HepG2 (cell line): ENCODE measurements at regions not wholly inside any gene's neighbourhood (a gene's known extent, or its start where the extent isn't known, plus 50 kb on each side); places are given as distances from the start of the nearest gene placed in this dataset.

Experiments used
- ATAC-seq: fragments of 200-7000 bp; cut with Tn5 transposase; 3 replicates; pipeline ENCODE4 v1.9.1; 2020; ENCODE audit warnings: mild to moderate bottlenecking, moderate library complexity
- BruUV-seq: library from RNA; stranded (reverse); fragments of 400-500 nt; replicated peaks from 2 replicates; lab custom pipeline; 2021; lab: Mats Ljungman, UMichigan
- CTCF ChIA-PET: fragments of 300-600 bp; formaldehyde crosslinking; extraction: SDS; loops from one replicate; lab custom pipeline; 2021; ENCODE audit warnings: low total read pairs, inconsistent platforms, low intra/inter-chr PET ratio; lab: Yijun Ruan, JAX
- POLR2A ChIA-PET: fragments of 350-600 bp; sonication (Branson Sonifier 250); formaldehyde crosslinking; loops from one replicate; lab custom pipeline; 2020; ENCODE audit warnings: antibody characterized with exemption, inconsistent platforms; lab: Yijun Ruan, JAX
- DNase-seq: peaks from one replicate; pipeline ENCODE4 v3.0.0-alpha.2; 2015; ENCODE audit warnings: low spot score
- FAIRE-seq: peaks from 3 replicates; lab custom pipeline; 2011; peaks lifted over from hg19 to GRCh38; lab: Jason Lieb, UNC
- H2AFZ ChIP-seq: one replicate; pipeline ENCODE4 v1.6.1; 2011; ENCODE audit warnings: low read length, inconsistent platforms
- H3K27ac ChIP-seq: fragments of 300-600 bp; 3 replicates; pipeline ENCODE4 v1.8.0; 2011; ENCODE audit warnings: mixed run types, mild to moderate bottlenecking, mixed read lengths, low read length, inconsistent platforms; ENCODE audit not compliant: insufficient read depth; ENCODE audit errors: extremely low read length
- H3K27me3 ChIP-seq, 2 experiments: fragments of 200-600 bp in 1 of 2; 2 replicates in 1 of 2; 3 replicates in 1 of 2; pipeline versions ENCODE4 v1.6.0 to v1.8.0; 2011; ENCODE audit warnings: low read length in 2 of 2, mild to moderate bottlenecking in 2 of 2, moderate library complexity in 2 of 2, inconsistent platforms in 1 of 2; ENCODE audit not compliant: insufficient read depth in 2 of 2, control insufficient read depth in 1 of 2
- H3K36me3 ChIP-seq, 2 experiments: fragments of 200-600 bp in 1 of 2; replicated peaks in 1 of 2; 2 replicates in 1 of 2; 3 replicates in 1 of 2; pipeline versions ENCODE4 v1.5.1 to v1.8.0; 2011; ENCODE audit warnings: low read length in 2 of 2, inconsistent platforms in 1 of 2; ENCODE audit not compliant: insufficient read depth in 2 of 2, control insufficient read depth in 1 of 2
- H3K4me1 ChIP-seq: 2 replicates; pipeline ENCODE4 v1.5.1; 2012; ENCODE audit warnings: low read length, inconsistent platforms; ENCODE audit not compliant: insufficient read depth
- H3K4me2 ChIP-seq: 2 replicates; pipeline ENCODE4 v1.6.0; 2011; ENCODE audit warnings: low read depth, low read length, inconsistent platforms
- H3K4me3 ChIP-seq, 3 experiments: fragments of 200-600 bp in 1 of 3; sonication (generic), shearing (Covaris generic) in 1 of 3; replicated peaks in 1 of 3; 2 replicates each; pipeline ENCODE4 v1.5.1; 2011 to 2016; ENCODE audit warnings: low read length in 3 of 3, inconsistent platforms in 2 of 3, low read depth in 2 of 3, mild to moderate bottlenecking in 2 of 3, control low read depth in 1 of 3, mixed read lengths in 1 of 3; ENCODE audit not compliant: insufficient read depth in 1 of 3
- H3K79me2 ChIP-seq: one replicate; pipeline ENCODE4 v1.6.1; 2011; ENCODE audit warnings: low read length, inconsistent platforms; ENCODE audit not compliant: insufficient read depth
- H3K9ac ChIP-seq: 2 replicates; pipeline ENCODE4 v1.6.0; 2011; ENCODE audit warnings: mild to moderate bottlenecking, low read depth, low read length, inconsistent platforms; ENCODE audit not compliant: insufficient read depth
- H3K9me3 ChIP-seq: 2 replicates; pipeline ENCODE4 v1.5.1; 2012; ENCODE audit warnings: mild to moderate bottlenecking, low read length
- H4K20me1 ChIP-seq: 2 replicates; pipeline ENCODE4 v1.6.0; 2011; ENCODE audit warnings: inconsistent platforms, mild to moderate bottlenecking, low read length, moderate library complexity; ENCODE audit not compliant: insufficient read depth
- BATF2 ChIP-seq: sonication (generic); formaldehyde crosslinking; IDR thresholded peaks from 2 replicates; pipeline ENCODE4 v1.8.0; 2022; ENCODE audit warnings: mild to moderate bottlenecking, missing genetic modification reagents, moderate library complexity
- CBX2 ChIP-seq, 2 experiments: fragments of 200-600 bp in 1 of 2; sonication (generic); formaldehyde crosslinking in 1 of 2; IDR thresholded peaks; 2 replicates each; pipeline versions ENCODE4 v1.7.0 to v1.8.1; 2018 to 2022; ENCODE audit warnings: low read depth in 2 of 2, low read length in 1 of 2, mild to moderate bottlenecking in 1 of 2, missing genetic modification reagents in 1 of 2
- CSRNP1 ChIP-seq: sonication (generic); formaldehyde crosslinking; IDR thresholded peaks from 2 replicates; pipeline ENCODE4 v1.8.1; 2023; ENCODE audit warnings: mild to moderate bottlenecking, missing genetic modification reagents
- IRF2 ChIP-seq: IDR thresholded peaks from 2 replicates; pipeline ENCODE4 v1.6.1; 2018; ENCODE audit warnings: missing genetic modification reagents, missing compliant biosample characterization
- JUN ChIP-seq: sonication (generic); formaldehyde crosslinking; IDR thresholded peaks from 2 replicates; pipeline ENCODE4 v1.4.0; 2020; ENCODE audit warnings: mild to moderate bottlenecking, missing genetic modification reagents
- KMT2A ChIP-seq: sonication (generic); formaldehyde crosslinking; IDR thresholded peaks from 2 replicates; pipeline ENCODE4 v1.4.0; 2020; ENCODE audit warnings: missing genetic modification reagents
- MNT ChIP-seq: fragments of 450-650 bp; IDR thresholded peaks from 2 replicates; pipeline ENCODE4 v1.6.1; 2016
- NONO ChIP-seq, 2 experiments: fragments of 450-650 bp in 1 of 2; sonication (generic) in 1 of 2; formaldehyde crosslinking in 1 of 2; IDR thresholded peaks in 1 of 2; conservative IDR thresholded peaks in 1 of 2; 2 replicates each; pipeline versions ENCODE4 v1.6.1 to v1.8.0; 2017 to 2022; ENCODE audit warnings: mild to moderate bottlenecking in 1 of 2, missing genetic modification reagents in 1 of 2, moderate library complexity in 1 of 2
- RFXAP ChIP-seq: sonication (generic); formaldehyde crosslinking; IDR thresholded peaks from 2 replicates; pipeline ENCODE4 v1.4.0; 2020; ENCODE audit warnings: missing genetic modification reagents, borderline replicate concordance
- SP140L ChIP-seq: sonication (generic); formaldehyde crosslinking; IDR thresholded peaks from 2 replicates; pipeline ENCODE4 v1.4.0; 2020; ENCODE audit warnings: missing genetic modification reagents, borderline replicate concordance
- ZNF30 ChIP-seq: sonication (generic); formaldehyde crosslinking; IDR thresholded peaks from 2 replicates; pipeline ENCODE4 v1.5.0; 2020; ENCODE audit warnings: mild to moderate bottlenecking, missing genetic modification reagents
- ZNF569 ChIP-seq: sonication (generic); formaldehyde crosslinking; IDR thresholded peaks from 2 replicates; pipeline ENCODE4 v1.5.0; 2020; ENCODE audit warnings: mild to moderate bottlenecking, missing genetic modification reagents, moderate library complexity, borderline replicate concordance
- ZNF7 ChIP-seq: IDR thresholded peaks from 2 replicates; pipeline ENCODE4 v1.6.1; 2016; ENCODE audit warnings: missing biosample characterization, missing genetic modification reagents
- WGBS: methylation state at CpG from one replicate; pipeline ENCODE4 v1.1.6; 2017; ENCODE audit warnings: low lambda C conversion rate; 5-methylcytosine and 5-hydroxymethylcytosine counted together
- in situ Hi-C: cut with HindIII; loops from 2 replicates; pipeline ENCODE4 v1.10.0; 2017; ENCODE audit warnings: low pct_unique_long_range_greater_than_20kb; ENCODE audit not compliant: extremely low pct_ligation_motif_present
- intact Hi-C: fragments of 100-400 bp; cut with micrococcal nuclease; formaldehyde crosslinking; loops from one replicate; pipeline ENCODE4 v1.10.0; 2022; ENCODE audit not compliant: unreplicated experiment

- no peak for TF ChIP-seq SP140L
- no peak for TF ChIP-seq BATF2 (CRISPR knock-in tag)
- TF ChIP-seq ZNF569 (CRISPR knock-in tag) = no peak
- TF ChIP-seq NONO (IDR thresholded peaks at IDR 0.05) = no peak
- no peak for TF ChIP-seq NONO (CRISPR knock-in tag; conservative IDR thresholded peaks at IDR 0.05)
Measured at GRCh38 chr4:130210864-130211263, 1114.9 kb downstream of the C4orf33 start (continued).

- Histone ChIP-seq H3K27me3 (no peaks in the 10 kb centered on the region), H3K9me3 (no peaks in the 10 kb centered on the region), H2AFZ (no peak overlapping the region), H3K36me3 (no peaks in the 10 kb centered on the region), H3K4me2 (no peak overlapping the region), H3K9ac (no peak overlapping the region), H3K27ac (no peak overlapping the region)
- POLR2A ChIA-PET = no interaction called here
- no peak for FAIRE-seq
- in situ Hi-C loops = no loop called here
- BruUV-seq = no TSS peak
- DNase-seq = no peak
- intact Hi-C loops = no loop called here
- TF ChIP-seq JUN (no peak), CSRNP1 (CRISPR knock-in tag) (no peak), ZNF7 (CRISPR knock-in tag) (no peak), BATF2 (CRISPR knock-in tag) (no peak), RFXAP (CRISPR knock-in tag) (no peak), CBX2 (IDR thresholded peaks at IDR 0.05; ENCODE audit: low read depth, low read length) (no peak), CBX2 (CRISPR knock-in tag; IDR thresholded peaks at IDR 0.05; ENCODE audit: low read depth) (no peak), IRF2 (CRISPR knock-in tag) (no peak), MNT (no peak), ZNF30 (CRISPR knock-in tag) (no peak), KMT2A (no peak)
- TF ChIP-seq, all 625 proteins: peak for 0
- ATAC-seq = no peak
- Histone ChIP-seq H4K20me1 (no peaks in the 10 kb centered on the region), H3K4me1 (no peaks in the 10 kb centered on the region), H3K4me3 (no peak overlapping the region), H3K79me2 (no peaks in the 10 kb centered on the region)
- WGBS = 0% methylated on average over 3 of the region's 3 CpGs
- CTCF ChIA-PET = no interaction called here
Measured at GRCh38 chr4:130214268-130214667, 1118.3 kb downstream of the C4orf33 start.
